Stimulated activated naive CD8-positive, alpha-beta T cell treated with anti-CD3 and anti-CD28 coated beads, Interleukin-15, amount 100 ng/mL, for 72 hours (primary cell): ENCODE measurements at regions not wholly inside any gene's neighbourhood (a gene's known extent, or its start where the extent isn't known, plus 50 kb on each side); places are given as distances from the start of the nearest gene placed in this dataset.
"Not testable (repeated sequence)": the region's sequence is repeated elsewhere in the genome, so short reads cannot be mapped to it uniquely, and the experiment has no call there.

ENCODE experiments used
- ATAC-seq: fragments of 150-1000 bp; cut with Tn5 transposase; 2 replicates; pipeline ENCODE4 v1.10.0; 2021; ENCODE audit warnings: mild to moderate bottlenecking, moderate library complexity
- DNase-seq, 2 donors: peaks; one replicate each; pipeline ENCODE4 v3.0.0; 2021 to 2022
- H3K27ac Mint-ChIP-seq, 2 donors: one replicate each; pipeline ENCODE4 v1.8.0; 2022; ENCODE audit warnings: mild to moderate bottlenecking in 2 of 2, mixed read lengths in 2 of 2, moderate library complexity in 2 of 2
- H3K27me3 Mint-ChIP-seq: one replicate; pipeline ENCODE4 v1.8.0; 2022; ENCODE audit warnings: mixed read lengths
- H3K4me1 Mint-ChIP-seq: one replicate; pipeline ENCODE4 v1.8.0; 2022; ENCODE audit warnings: mild to moderate bottlenecking, mixed read lengths
- H3K4me3 Mint-ChIP-seq, 2 donors: one replicate each; pipeline ENCODE4 v1.8.0; 2022; ENCODE audit warnings: mild to moderate bottlenecking in 2 of 2, mixed read lengths in 2 of 2, moderate library complexity in 1 of 2
- H3K9me3 Mint-ChIP-seq, 2 donors: one replicate each; pipeline ENCODE4 v1.8.0; 2022; ENCODE audit warnings: mixed read lengths in 2 of 2

DNA sequence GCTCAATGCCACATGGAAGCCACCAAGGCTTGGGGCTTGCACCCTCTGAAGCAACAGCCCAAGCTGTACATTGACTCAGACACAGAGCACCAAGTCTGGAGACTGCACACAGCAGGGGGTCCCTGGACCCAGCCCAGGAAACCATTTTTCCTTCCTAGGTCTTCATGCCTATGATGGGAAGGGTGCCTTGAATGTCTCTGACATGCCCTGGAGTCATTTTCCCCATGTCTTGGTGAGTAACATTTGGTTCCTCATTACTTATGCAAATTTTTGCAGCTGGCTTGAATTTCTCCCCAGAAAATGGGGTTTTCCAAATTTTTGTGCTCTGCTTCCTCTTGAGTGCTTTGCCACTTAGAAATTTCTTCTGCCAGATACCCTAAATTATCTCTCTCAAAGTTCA, 367.3 kb upstream of the NECTIN3 start:
- not testable (repeated sequence) for H3K4me1 Mint-ChIP-seq, H3K9me3 Mint-ChIP-seq, DNase-seq, ATAC-seq, H3K27ac Mint-ChIP-seq, H3K4me3 Mint-ChIP-seq
- H3K27me3 Mint-ChIP-seq: peaks cover 35% of the 10 kb centered on the region

GRCh38 chr3:110708156-110708555, 363.5 kb upstream of the NECTIN3 start:
- peaks cover 35% of the 10 kb centered on the region for H3K27me3 Mint-ChIP-seq
- peaks cover 0 to 7% of the 10 kb centered on the region in 2 donors for H3K9me3 Mint-ChIP-seq
- no peak overlapping the region for H3K27ac Mint-ChIP-seq
- DNase-seq (no peak), ATAC-seq (no peak)
- H3K4me1 Mint-ChIP-seq: no peaks in the 10 kb centered on the region
- no peak overlapping the region for H3K4me3 Mint-ChIP-seq

DNA sequence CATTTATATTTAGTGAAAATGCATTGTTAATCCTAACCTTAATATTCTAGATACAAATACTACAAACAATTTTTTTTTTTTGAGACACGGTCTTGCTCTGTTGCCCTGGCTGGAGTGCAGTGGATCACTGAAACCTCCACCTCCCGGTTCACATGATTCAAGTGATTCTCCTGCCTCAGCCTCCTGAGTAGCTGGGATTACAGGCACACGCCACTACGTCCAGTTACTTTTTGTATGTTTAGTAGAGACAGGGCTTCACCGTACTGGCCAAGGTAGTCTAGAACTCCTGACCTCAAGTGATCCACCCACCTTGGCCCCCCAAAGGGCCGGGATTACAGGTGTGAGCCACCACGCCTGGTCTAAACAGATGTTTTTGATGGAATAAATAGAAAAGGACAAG, 361.5 kb upstream of the NECTIN3 start:
- no peak for ATAC-seq
- peaks cover 26% of the 10 kb centered on the region for H3K27me3 Mint-ChIP-seq
- no peak for DNase-seq
- no peaks in the 10 kb centered on the region for H3K4me1 Mint-ChIP-seq
- H3K27ac Mint-ChIP-seq: no peak overlapping the region
- peaks cover 0 to under 1% of the 10 kb centered on the region in 2 donors for H3K9me3 Mint-ChIP-seq
- no peak overlapping the region for H3K4me3 Mint-ChIP-seq

DNA sequence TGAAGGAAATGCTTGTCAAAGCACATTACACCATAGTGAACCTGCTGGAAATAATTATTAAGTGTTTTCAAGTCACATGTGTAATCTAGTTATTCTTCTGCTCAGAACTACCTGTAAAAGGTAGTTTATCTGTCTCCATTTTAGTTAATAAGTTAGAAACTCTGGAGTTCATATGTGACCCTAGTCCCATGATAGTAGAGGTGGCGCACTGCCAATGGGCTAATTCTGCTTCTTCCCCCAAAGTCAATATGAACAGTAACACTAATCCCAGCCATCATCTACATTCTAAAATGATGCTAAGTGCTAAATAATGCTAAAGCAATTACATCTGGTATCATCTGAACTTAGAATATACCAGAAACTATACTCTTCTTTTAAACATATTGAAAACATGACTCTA, 361.0 kb upstream of the NECTIN3 start:
- Mint-ChIP-seq H3K4me1 (no peaks in the 10 kb centered on the region), H3K9me3 (no peaks in the 10 kb centered on the region), H3K4me3 (no peak overlapping the region), H3K27ac (no peak overlapping the region), H3K27me3 (peaks cover 25% of the 10 kb centered on the region)
- ATAC-seq (no peak), DNase-seq (no peak)

DNA sequence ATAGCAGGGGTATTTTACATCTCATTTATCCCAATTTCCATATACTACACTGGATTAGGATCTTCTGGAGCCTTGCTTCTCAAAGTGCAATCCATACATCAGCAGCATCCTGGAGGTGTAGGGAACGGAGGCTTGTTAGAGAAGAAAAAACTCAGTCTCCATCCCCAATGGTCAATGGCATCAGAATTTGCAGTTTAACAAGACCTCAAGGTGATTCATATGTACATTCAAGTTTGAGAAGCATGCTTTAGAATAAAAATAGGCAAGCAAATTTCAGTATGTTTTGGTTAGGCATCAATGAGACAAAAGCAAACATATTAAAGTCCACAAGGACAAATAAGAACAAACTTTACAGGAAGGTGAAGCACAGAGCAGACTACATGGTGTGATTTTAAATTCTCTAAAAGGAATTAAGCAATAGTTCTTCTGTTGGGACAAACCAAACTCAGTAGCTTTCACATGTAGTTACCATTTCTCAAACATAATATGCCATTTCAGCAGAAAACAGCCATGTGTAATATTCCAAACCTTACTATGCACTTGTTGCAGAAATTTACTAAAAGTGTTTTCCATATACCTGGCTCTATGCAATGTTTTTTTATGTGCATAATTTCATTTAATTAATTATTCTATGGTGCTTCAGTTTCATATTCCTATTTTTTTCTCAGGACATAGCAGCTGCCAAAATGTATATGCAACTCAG, 360.3 kb upstream of the NECTIN3 start:
- no peaks in the 10 kb centered on the region for H3K4me1 Mint-ChIP-seq
- no peak overlapping the region for H3K4me3 Mint-ChIP-seq
- H3K9me3 Mint-ChIP-seq: no peaks in the 10 kb centered on the region
- H3K27ac Mint-ChIP-seq: no peak overlapping the region
- H3K27me3 Mint-ChIP-seq: peaks cover 18% of the 10 kb centered on the region
- ATAC-seq (no peak), DNase-seq (no peak)

- H3K9me3 Mint-ChIP-seq: no peaks in the 10 kb centered on the region
- ATAC-seq: no peak
- H3K4me1 Mint-ChIP-seq: no peaks in the 10 kb centered on the region
- H3K4me3 Mint-ChIP-seq: no peak overlapping the region
- H3K27me3 Mint-ChIP-seq: peaks cover 12% of the 10 kb centered on the region
- no peak overlapping the region for H3K27ac Mint-ChIP-seq
- DNase-seq: no peak
Observed at GRCh38 chr3:110711851-110712516, 359.6 kb upstream of the NECTIN3 start.

GRCh38 chr3:110727056-110727455, 344.6 kb upstream of the NECTIN3 start:
- Mint-ChIP-seq H3K9me3 (no peaks in the 10 kb centered on the region), H3K4me3 (no peak overlapping the region), H3K4me1 (no peaks in the 10 kb centered on the region), H3K27ac (no peak overlapping the region), H3K27me3 (peaks cover 18% of the 10 kb centered on the region)
- DNase-seq: no peak
- no peak for ATAC-seq

DNA sequence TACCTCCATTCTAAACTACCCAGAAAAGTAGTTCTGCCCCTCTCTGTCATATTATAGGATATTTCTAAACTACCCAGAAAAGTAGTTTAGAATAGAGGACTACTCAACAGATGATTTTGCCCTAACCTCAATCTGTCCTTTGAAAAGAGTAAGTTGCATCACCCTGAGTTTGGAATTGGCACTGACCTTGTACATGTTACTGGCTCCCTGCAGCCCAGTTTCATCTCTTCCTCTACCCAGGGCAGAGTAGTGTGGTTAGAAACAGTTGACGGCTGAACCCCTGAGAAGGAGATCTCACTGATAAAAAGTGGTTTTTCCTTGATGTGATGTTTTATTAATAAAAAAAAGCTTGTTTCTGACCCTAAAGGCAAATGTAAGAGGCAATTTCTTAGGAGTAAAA, 340.5 kb upstream of the NECTIN3 start:
- Mint-ChIP-seq H3K27ac (no peak overlapping the region), H3K9me3 (no peaks in the 10 kb centered on the region), H3K4me3 (no peak overlapping the region)

DNA sequence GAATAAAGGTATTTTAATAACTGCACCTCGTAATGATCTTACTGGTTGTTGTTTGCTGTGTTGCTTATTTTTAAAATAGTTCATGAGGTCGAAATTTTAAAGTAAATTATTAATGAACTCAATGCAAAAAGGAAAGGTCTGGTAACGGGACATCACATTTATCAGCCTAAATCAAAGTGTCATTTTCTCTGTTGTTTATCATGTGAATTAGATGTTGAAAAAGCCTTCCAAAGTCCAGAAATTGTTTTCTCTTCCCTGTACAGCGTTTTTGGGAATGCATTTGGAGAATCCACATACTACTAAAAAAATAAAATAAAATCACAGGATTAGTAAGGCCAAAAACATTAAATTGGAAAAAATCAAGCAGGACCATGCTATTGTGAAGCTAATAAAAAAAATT, 339.2 kb upstream of the NECTIN3 start:
- Mint-ChIP-seq H3K27me3 (peaks cover 18% of the 10 kb centered on the region), H3K27ac (no peak overlapping the region), H3K4me1 (peaks cover 6% of the 10 kb centered on the region), H3K9me3 (no peaks in the 10 kb centered on the region), H3K4me3 (no peak overlapping the region)
- DNase-seq: no peak
- ATAC-seq: no peak

More for the DNA sequence above, 340.5 kb upstream of the NECTIN3 start:
- Mint-ChIP-seq H3K4me1 (no peaks in the 10 kb centered on the region), H3K27me3 (peaks cover 18% of the 10 kb centered on the region)
- ATAC-seq: no peak
- DNase-seq: no peak

DNA sequence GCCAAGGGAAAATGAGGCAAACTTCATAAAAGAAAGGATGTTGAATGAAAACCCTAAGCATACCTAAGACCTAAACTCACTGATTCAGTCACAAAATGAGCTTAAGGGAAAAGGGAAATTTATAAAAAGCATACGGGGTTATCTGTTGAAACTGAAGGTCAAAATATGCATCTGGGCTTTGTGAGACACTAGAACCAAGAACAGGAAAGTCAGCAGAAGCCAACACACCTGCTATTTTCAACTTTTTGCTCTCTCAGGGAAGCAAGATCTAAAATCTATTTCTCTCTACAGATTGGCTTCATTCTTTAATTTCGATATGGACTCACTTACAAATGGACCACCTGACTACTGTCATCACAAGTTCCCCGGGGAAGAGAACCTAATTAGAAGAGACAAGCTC, 338.6 kb upstream of the NECTIN3 start:
- Mint-ChIP-seq H3K9me3 (no peaks in the 10 kb centered on the region), H3K27ac (peak overlapping the region in 1 of 2 donors; percentile 36), H3K27me3 (peaks cover 18% of the 10 kb centered on the region), H3K4me1 (peaks cover 6% of the 10 kb centered on the region), H3K4me3 (no peak overlapping the region)
- DNase-seq (no peak), ATAC-seq (no peak)

- Mint-ChIP-seq H3K27ac (no peak overlapping the region), H3K27me3 (peaks cover 10% of the 10 kb centered on the region), H3K9me3 (no peaks in the 10 kb centered on the region), H3K4me1 (peaks cover 6% of the 10 kb centered on the region), H3K4me3 (no peak overlapping the region)
- ATAC-seq: no peak
- DNase-seq: no peak
Observed at GRCh38 chr3:110734524-110734923, 337.1 kb upstream of the NECTIN3 start.

DNA sequence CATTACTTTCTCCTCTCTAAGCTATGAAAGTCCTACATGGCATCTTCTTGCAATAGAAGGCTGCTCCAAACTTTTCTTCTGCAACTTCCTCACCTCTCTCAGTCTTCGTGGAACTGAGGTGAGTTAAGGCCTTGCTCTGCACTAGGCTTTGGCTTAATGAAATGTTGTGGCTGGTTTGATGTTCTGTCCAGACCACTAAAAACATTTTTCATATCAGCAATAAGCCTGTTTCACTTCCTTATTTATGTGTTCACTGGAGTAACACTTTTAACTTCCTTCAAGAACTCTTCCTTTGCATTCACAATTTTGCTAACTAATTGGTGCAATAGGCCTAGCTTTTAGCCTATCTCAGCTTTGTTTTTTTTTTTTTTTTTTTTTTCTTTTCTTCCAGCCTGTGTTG, 335.3 kb upstream of the NECTIN3 start:
- DNase-seq: no peak
- Mint-ChIP-seq H3K27me3 (no peaks in the 10 kb centered on the region), H3K9me3 (no peaks in the 10 kb centered on the region), H3K4me3 (no peak overlapping the region), H3K27ac (no peak overlapping the region), H3K4me1 (peaks cover 6% of the 10 kb centered on the region)
- ATAC-seq: no peak

GRCh38 chr3:110738531-110738930, 333.1 kb upstream of the NECTIN3 start:
- no peak for ATAC-seq
- Mint-ChIP-seq H3K9me3 (no peaks in the 10 kb centered on the region), H3K4me3 (no peak overlapping the region), H3K4me1 (peaks cover 6% of the 10 kb centered on the region), H3K27ac (no peak overlapping the region), H3K27me3 (no peaks in the 10 kb centered on the region)
- DNase-seq: no peak

- no peaks in the 10 kb centered on the region for H3K4me1 Mint-ChIP-seq
- H3K4me3 Mint-ChIP-seq: no peak overlapping the region
- no peaks in the 10 kb centered on the region for H3K27me3 Mint-ChIP-seq
- no peak for ATAC-seq
- no peak overlapping the region for H3K27ac Mint-ChIP-seq
- DNase-seq: no peak
- no peaks in the 10 kb centered on the region for H3K9me3 Mint-ChIP-seq
Observed at GRCh38 chr3:110741891-110742290, 329.7 kb upstream of the NECTIN3 start.

DNA sequence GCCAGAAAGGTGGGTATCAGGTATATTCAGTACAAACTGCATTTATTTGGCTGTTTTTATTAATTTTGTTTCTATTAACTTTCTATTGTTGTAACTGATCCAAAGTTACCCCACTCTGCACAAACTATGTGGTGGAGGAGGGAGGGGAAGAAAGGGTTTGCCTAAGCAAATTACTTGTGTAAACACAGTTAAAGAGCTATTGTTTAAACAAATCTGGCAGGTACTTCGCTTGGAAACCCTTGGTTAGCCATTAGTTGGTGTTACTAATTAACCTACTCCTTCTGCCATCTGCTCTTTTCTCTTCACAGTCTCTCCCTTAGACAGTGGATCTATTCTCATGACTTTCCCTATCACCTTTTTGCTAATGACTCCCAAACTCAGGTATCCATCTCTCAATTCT, 328.4 kb upstream of the NECTIN3 start:
- Mint-ChIP-seq H3K9me3 (no peaks in the 10 kb centered on the region), H3K4me3 (no peak overlapping the region), H3K27ac (no peak overlapping the region), H3K4me1 (no peaks in the 10 kb centered on the region), H3K27me3 (no peaks in the 10 kb centered on the region)
- no peak for ATAC-seq
- DNase-seq: no peak

- ATAC-seq (no peak), DNase-seq (no peak)
- no peaks in the 10 kb centered on the region for H3K27me3 Mint-ChIP-seq
- H3K4me1 Mint-ChIP-seq: no peaks in the 10 kb centered on the region
- no peak overlapping the region for H3K27ac Mint-ChIP-seq
- H3K4me3 Mint-ChIP-seq: no peak overlapping the region
- no peaks in the 10 kb centered on the region for H3K9me3 Mint-ChIP-seq
Observed at GRCh38 chr3:110743984-110744383, 327.6 kb upstream of the NECTIN3 start.

DNA sequence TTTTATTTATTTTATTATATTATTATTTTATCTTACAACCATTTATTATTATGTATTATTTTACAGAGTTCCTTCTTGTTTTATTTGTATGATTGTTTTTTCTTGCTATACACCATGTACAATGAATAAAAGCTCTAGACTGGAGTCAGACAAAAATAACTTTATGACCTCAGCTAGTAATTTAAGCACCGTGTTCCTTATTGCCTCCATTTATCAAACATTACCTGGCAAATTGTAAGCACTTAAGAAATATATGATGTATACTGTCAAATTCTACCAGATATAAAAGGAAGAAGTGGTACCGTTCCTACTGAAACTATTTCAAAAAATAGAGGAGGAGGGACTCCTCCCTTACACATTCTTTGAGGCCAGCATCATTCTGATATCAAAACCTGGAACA, 326.9 kb upstream of the NECTIN3 start:
- Mint-ChIP-seq H3K4me1 (no peaks in the 10 kb centered on the region), H3K9me3 (no peaks in the 10 kb centered on the region), H3K4me3 (no peak overlapping the region), H3K27me3 (no peaks in the 10 kb centered on the region), H3K27ac (no peak overlapping the region)
- no peak for ATAC-seq
- DNase-seq: no peak
